ENCODE measurements at regions not wholly inside any gene's neighbourhood (a gene's known extent, or its start where the extent isn't known, plus 50 kb on each side); places are given as distances from the start of the nearest gene placed in this dataset.

- in situ Hi-C loops (cut with MboI): no loop called here
- Histone ChIP-seq H3K4me3 (no peak overlapping the region), H3K9ac (no peak overlapping the region), H3K4me1 (ENCODE audit: insufficient read depth) (no peaks in the 10 kb centered on the region), H3K9me3 (ENCODE audit: low read depth) (no peaks in the 10 kb centered on the region), H3K36me3 (ENCODE audit: low read depth) (no peaks in the 10 kb centered on the region), H3K79me2 (ENCODE audit: insufficient read depth) (no peaks in the 10 kb centered on the region), H3K9me2 (ENCODE audit: insufficient read depth) (no peaks in the 10 kb centered on the region), H4K20me1 (ENCODE audit: insufficient read depth) (no peaks in the 10 kb centered on the region), H3K4me2 (ENCODE audit: unreplicated experiment) (no peak overlapping the region), H3K27ac (no peak overlapping the region), H2AFZ (no peak overlapping the region), H3F3A (ENCODE audit: insufficient read depth) (no peaks in the 10 kb centered on the region), H3K27me3 (replicated peaks; ENCODE audit: insufficient read depth) (no peaks in the 10 kb centered on the region)
- 51 to 57% methylated on average over 14 of the region's 14 CpGs for WGBS, 2 experiments (ENCODE audit: low coverage in 1 of 2, low lambda C conversion rate in 2 of 2, missing lambda C conversion rate in 2 of 2)
- DNase-seq: no peak
- TF ChIP-seq EZH2phosphoT487 (IDR thresholded peaks at IDR 0.05; ENCODE audit: insufficient read depth, low read depth) (no peak), EZH2 (IDR thresholded peaks at IDR 0.05; ENCODE audit: insufficient read depth, poor library complexity, severe bottlenecking) (no peak)
Measured at GRCh38 chr13:68272652-68273051, 1042.5 kb upstream of the PCDH9 start.

GRCh38 chr13:68264692-68265091 lies 1034.6 kb upstream of the PCDH9 start:
- in situ Hi-C loops (cut with MboI): no loop called here
- no peaks in the 10 kb centered on the region for H3K36me3 ChIP-seq (ENCODE audit: low read depth)
- no peak for TF ChIP-seq EZH2phosphoT487 (IDR thresholded peaks at IDR 0.05; ENCODE audit: insufficient read depth, low read depth)
- TF ChIP-seq EZH2 (IDR thresholded peaks at IDR 0.05; ENCODE audit: insufficient read depth, poor library complexity, severe bottlenecking): no peak
- H3K9me2 ChIP-seq (ENCODE audit: insufficient read depth): no peaks in the 10 kb centered on the region
- H3K27me3 ChIP-seq (replicated peaks; ENCODE audit: insufficient read depth): no peaks in the 10 kb centered on the region
- DNase-seq: no peak
- no peak overlapping the region for H2AFZ ChIP-seq
- H3K79me2 ChIP-seq (ENCODE audit: insufficient read depth): no peaks in the 10 kb centered on the region
- no peak overlapping the region for H3K9ac ChIP-seq
- 14 to 33% methylated on average over 2 of the region's 2 CpGs for WGBS, 2 experiments (ENCODE audit: low coverage in 1 of 2, low lambda C conversion rate in 2 of 2, missing lambda C conversion rate in 2 of 2)
- H3K4me2 ChIP-seq (ENCODE audit: unreplicated experiment): no peak overlapping the region
- H3K4me3 ChIP-seq: no peak overlapping the region
- no peaks in the 10 kb centered on the region for H3K9me3 ChIP-seq (ENCODE audit: low read depth)
- no peaks in the 10 kb centered on the region for H3K4me1 ChIP-seq (ENCODE audit: insufficient read depth)
- no peaks in the 10 kb centered on the region for H4K20me1 ChIP-seq (ENCODE audit: insufficient read depth)
- no peaks in the 10 kb centered on the region for H3F3A ChIP-seq (ENCODE audit: insufficient read depth)
- H3K27ac ChIP-seq: no peak overlapping the region

GRCh38 chr13:68261105-68261504 lies 1031.0 kb upstream of the PCDH9 start:
- 22 to 34% methylated on average over 6 of the region's 6 CpGs for WGBS, 2 experiments (ENCODE audit: low coverage in 1 of 2, low lambda C conversion rate in 2 of 2, missing lambda C conversion rate in 2 of 2)
- H3K4me3 ChIP-seq: no peak overlapping the region
- no peaks in the 10 kb centered on the region for H3K36me3 ChIP-seq (ENCODE audit: low read depth)
- H4K20me1 ChIP-seq (ENCODE audit: insufficient read depth): no peaks in the 10 kb centered on the region
- no peak overlapping the region for H3K4me2 ChIP-seq (ENCODE audit: unreplicated experiment)
- H3F3A ChIP-seq (ENCODE audit: insufficient read depth): no peaks in the 10 kb centered on the region
- H3K9me2 ChIP-seq (ENCODE audit: insufficient read depth): no peaks in the 10 kb centered on the region
- in situ Hi-C loops (cut with MboI): no loop called here
- no peaks in the 10 kb centered on the region for H3K79me2 ChIP-seq (ENCODE audit: insufficient read depth)
- TF ChIP-seq EZH2 (IDR thresholded peaks at IDR 0.05; ENCODE audit: insufficient read depth, poor library complexity, severe bottlenecking): no peak
- H3K9me3 ChIP-seq (ENCODE audit: low read depth): no peaks in the 10 kb centered on the region
- no peak for DNase-seq
- no peaks in the 10 kb centered on the region for H3K4me1 ChIP-seq (ENCODE audit: insufficient read depth)
- H2AFZ ChIP-seq: no peak overlapping the region
- H3K27ac ChIP-seq: no peak overlapping the region
- no peaks in the 10 kb centered on the region for H3K27me3 ChIP-seq (replicated peaks; ENCODE audit: insufficient read depth)
- no peak overlapping the region for H3K9ac ChIP-seq

GRCh38 chr13:68257111-68257842 lies 1027.1 kb upstream of the PCDH9 start:
- Histone ChIP-seq H3K36me3 (ENCODE audit: low read depth) (no peaks in the 10 kb centered on the region), H3K79me2 (ENCODE audit: insufficient read depth) (no peaks in the 10 kb centered on the region), H3K4me1 (ENCODE audit: insufficient read depth) (no peaks in the 10 kb centered on the region), H3F3A (ENCODE audit: insufficient read depth) (no peaks in the 10 kb centered on the region), H3K9ac (no peak overlapping the region), H4K20me1 (ENCODE audit: insufficient read depth) (no peaks in the 10 kb centered on the region), H3K9me3 (ENCODE audit: low read depth) (peaks cover 4% of the 10 kb centered on the region), H3K27ac (no peak overlapping the region), H2AFZ (no peak overlapping the region), H3K4me3 (no peak overlapping the region), H3K27me3 (replicated peaks; ENCODE audit: insufficient read depth) (no peaks in the 10 kb centered on the region), H3K4me2 (ENCODE audit: unreplicated experiment) (no peak overlapping the region), H3K9me2 (ENCODE audit: insufficient read depth) (no peaks in the 10 kb centered on the region)
- DNase-seq: no peak
- TF ChIP-seq EZH2phosphoT487 (IDR thresholded peaks at IDR 0.05; ENCODE audit: insufficient read depth, low read depth) (no peak), EZH2 (IDR thresholded peaks at IDR 0.05; ENCODE audit: insufficient read depth, poor library complexity, severe bottlenecking) (no peak)
- 43 to 47% methylated on average over 15 of the region's 15 CpGs for WGBS, 2 experiments (ENCODE audit: low coverage in 1 of 2, low lambda C conversion rate in 2 of 2, missing lambda C conversion rate in 2 of 2)
- in situ Hi-C loops (cut with MboI): no loop called here

Data from GM23248 (cell line).